ENCODE measurements at regions not wholly inside any gene's neighbourhood (a gene's known extent, or its start where the extent isn't known, plus 50 kb on each side); places are given as distances from the start of the nearest gene placed in this dataset.

DNA sequence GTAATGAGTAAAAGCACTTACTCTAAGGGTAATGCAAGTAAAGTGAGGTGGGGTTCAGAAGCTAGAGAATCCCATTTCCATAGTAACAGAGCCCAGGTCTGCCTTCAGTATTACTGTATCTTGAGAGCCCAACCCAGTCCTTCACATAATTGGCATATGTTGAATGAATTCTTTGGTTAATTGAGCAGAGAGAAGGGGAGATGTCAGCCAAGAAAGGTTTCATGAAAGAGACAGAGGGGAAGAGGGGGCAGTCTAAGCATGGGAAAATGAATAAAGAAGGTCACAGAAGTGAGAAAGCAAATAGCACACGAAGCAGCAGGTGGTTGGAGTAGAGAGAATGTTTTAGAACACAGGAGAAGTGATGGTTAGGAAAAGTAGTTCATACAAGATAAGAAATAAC lies 371.1 kb downstream of the SEC23A start:
- Histone ChIP-seq H4K20me1 (replicated peaks; ENCODE audit: control insufficient read depth, insufficient read depth, low read length) (no peaks in the 10 kb centered on the region), H3K79me2 (ENCODE audit: control insufficient read depth, insufficient read depth, low read length) (no peaks in the 10 kb centered on the region), H3K4me2 (ENCODE audit: insufficient read depth, low read length) (no peak overlapping the region), H2AFZ (ENCODE audit: low read depth, low read length) (no peak overlapping the region), H3K36me3 (ENCODE audit: control insufficient read depth, insufficient read depth, low read length) (no peaks in the 10 kb centered on the region), H3K4me3 (no peak overlapping the region), H3K4me1 (replicated peaks in 1 of 2; ENCODE audit: control insufficient read depth in 2 of 2, insufficient read depth in 2 of 2, low read length in 2 of 2) (no peaks in the 10 kb centered on the region), H3K9me1 (ENCODE audit: control insufficient read depth, insufficient read depth, low read length) (no peaks in the 10 kb centered on the region), H3K9me3 (replicated peaks; ENCODE audit: control insufficient read depth, insufficient read depth, low read depth, low read length) (no peaks in the 10 kb centered on the region), H3K27ac (ENCODE audit: extremely low read depth, low read depth, low read length) (no peak overlapping the region), H3K27me3 (ENCODE audit: control insufficient read depth in 2 of 2, insufficient read depth in 2 of 2, low read length in 2 of 2) (no peaks in the 10 kb centered on the region), H3K9ac (ENCODE audit: insufficient read depth in 1 of 2, low read depth in 2 of 2, low read length in 2 of 2) (no peak overlapping the region)
- intact Hi-C loops (cut with micrococcal nuclease): no loop called here
- ATAC-seq: no peak
- no TSS peak for BruUV-seq (replicated peaks)
- in situ Hi-C loops (cut with MboI): no loop called here
- TF ChIP-seq, protein P1, sequence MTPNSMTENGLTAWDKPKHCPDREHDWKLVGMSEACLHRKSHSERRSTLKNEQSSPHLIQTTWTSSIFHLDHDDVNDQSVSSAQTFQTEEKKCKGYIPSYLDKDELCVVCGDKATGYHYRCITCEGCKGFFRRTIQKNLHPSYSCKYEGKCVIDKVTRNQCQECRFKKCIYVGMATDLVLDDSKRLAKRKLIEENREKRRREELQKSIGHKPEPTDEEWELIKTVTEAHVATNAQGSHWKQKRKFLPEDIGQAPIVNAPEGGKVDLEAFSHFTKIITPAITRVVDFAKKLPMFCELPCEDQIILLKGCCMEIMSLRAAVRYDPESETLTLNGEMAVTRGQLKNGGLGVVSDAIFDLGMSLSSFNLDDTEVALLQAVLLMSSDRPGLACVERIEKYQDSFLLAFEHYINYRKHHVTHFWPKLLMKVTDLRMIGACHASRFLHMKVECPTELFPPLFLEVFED (CRISPR knock-in tag; conservative IDR thresholded peaks at IDR 0.05): no peak
- TF ChIP-seq, protein P2, sequence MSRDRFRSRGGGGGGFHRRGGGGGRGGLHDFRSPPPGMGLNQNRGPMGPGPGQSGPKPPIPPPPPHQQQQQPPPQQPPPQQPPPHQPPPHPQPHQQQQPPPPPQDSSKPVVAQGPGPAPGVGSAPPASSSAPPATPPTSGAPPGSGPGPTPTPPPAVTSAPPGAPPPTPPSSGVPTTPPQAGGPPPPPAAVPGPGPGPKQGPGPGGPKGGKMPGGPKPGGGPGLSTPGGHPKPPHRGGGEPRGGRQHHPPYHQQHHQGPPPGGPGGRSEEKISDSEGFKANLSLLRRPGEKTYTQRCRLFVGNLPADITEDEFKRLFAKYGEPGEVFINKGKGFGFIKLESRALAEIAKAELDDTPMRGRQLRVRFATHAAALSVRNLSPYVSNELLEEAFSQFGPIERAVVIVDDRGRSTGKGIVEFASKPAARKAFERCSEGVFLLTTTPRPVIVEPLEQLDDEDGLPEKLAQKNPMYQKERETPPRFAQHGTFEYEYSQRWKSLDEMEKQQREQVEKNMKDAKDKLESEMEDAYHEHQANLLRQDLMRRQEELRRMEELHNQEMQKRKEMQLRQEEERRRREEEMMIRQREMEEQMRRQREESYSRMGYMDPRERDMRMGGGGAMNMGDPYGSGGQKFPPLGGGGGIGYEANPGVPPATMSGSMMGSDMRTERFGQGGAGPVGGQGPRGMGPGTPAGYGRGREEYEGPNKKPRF (IDR thresholded peaks at IDR 0.05; ENCODE audit: low read depth, low read length): no peak
- TF ChIP-seq, protein P3, sequence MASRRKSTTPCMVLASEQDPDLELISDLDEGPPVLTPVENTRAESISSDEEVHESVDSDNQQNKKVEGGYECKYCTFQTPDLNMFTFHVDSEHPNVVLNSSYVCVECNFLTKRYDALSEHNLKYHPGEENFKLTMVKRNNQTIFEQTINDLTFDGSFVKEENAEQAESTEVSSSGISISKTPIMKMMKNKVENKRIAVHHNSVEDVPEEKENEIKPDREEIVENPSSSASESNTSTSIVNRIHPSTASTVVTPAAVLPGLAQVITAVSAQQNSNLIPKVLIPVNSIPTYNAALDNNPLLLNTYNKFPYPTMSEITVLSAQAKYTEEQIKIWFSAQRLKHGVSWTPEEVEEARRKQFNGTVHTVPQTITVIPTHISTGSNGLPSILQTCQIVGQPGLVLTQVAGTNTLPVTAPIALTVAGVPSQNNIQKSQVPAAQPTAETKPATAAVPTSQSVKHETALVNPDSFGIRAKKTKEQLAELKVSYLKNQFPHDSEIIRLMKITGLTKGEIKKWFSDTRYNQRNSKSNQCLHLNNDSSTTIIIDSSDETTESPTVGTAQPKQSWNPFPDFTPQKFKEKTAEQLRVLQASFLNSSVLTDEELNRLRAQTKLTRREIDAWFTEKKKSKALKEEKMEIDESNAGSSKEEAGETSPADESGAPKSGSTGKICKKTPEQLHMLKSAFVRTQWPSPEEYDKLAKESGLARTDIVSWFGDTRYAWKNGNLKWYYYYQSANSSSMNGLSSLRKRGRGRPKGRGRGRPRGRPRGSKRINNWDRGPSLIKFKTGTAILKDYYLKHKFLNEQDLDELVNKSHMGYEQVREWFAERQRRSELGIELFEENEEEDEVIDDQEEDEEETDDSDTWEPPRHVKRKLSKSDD (conservative IDR thresholded peaks at IDR 0.05; ENCODE audit: low read length): no peak
- TF ChIP-seq ZFP1 (CRISPR knock-in tag; IDR thresholded peaks at IDR 0.05) (no peak), CREBBP (IDR thresholded peaks at IDR 0.05; ENCODE audit: low read depth, low read length) (no peak), SMARCC2 (IDR thresholded peaks at IDR 0.05; ENCODE audit: low read depth) (no peak), PPARD (CRISPR knock-in tag; IDR thresholded peaks at IDR 0.05) (no peak)
- TF ChIP-seq, protein P4, sequence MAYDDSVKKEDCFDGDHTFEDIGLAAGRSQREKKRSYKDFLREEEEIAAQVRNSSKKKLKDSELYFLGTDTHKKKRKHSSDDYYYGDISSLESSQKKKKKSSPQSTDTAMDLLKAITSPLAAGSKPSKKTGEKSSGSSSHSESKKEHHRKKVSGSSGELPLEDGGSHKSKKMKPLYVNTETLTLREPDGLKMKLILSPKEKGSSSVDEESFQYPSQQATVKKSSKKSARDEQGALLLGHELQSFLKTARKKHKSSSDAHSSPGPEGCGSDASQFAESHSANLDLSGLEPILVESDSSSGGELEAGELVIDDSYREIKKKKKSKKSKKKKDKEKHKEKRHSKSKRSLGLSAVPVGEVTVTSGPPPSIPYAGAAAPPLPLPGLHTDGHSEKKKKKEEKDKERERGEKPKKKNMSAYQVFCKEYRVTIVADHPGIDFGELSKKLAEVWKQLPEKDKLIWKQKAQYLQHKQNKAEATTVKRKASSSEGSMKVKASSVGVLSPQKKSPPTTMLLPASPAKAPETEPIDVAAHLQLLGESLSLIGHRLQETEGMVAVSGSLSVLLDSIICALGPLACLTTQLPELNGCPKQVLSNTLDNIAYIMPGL (CRISPR knock-in tag; IDR thresholded peaks at IDR 0.05): no peak
- no peak for FAIRE-seq
- DNase-seq (ENCODE audit: extremely low read depth in 1 of 4, low spot score in 3 of 4): no peak
- CTCF ChIA-PET (ENCODE audit: low intra/inter-chr PET ratio): no interaction called here
- POLR2A ChIA-PET: no interaction called here
- WGBS (ENCODE audit: insufficient coverage, low coverage, missing lambda C conversion rate): 0% methylated on average over 1 of the region's 1 CpG
